SK-N-SH treated with all-trans-retinoic acid at 6 μM for 48 hours (cell line): ENCODE measurements at regions not wholly inside any gene's neighbourhood (a gene's known extent, or its start where the extent isn't known, plus 50 kb on each side); places are given as distances from the start of the nearest gene placed in this dataset.

Source experiments
- ATAC-seq: fragments of 200-7000 bp; cut with Tn5 transposase; 3 replicates; pipeline ENCODE4 v1.9.1; 2020; ENCODE audit warnings: mild to moderate bottlenecking, moderate library complexity
- CSDC2 ChIP-seq: fragments of 250-450 bp; sonication (Bioruptor Pico); IDR thresholded peaks from 2 replicates; pipeline ENCODE4 v1.5.0; 2020; ENCODE audit warnings: mild to moderate bottlenecking, moderate library complexity
- GLIS3 ChIP-seq: fragments of 250-450 bp; sonication (Bioruptor Pico); IDR thresholded peaks from 2 replicates; pipeline ENCODE4 v1.5.0; 2020; ENCODE audit warnings: mild to moderate bottlenecking, moderate library complexity
- ISL1 ChIP-seq: fragments of 250-450 bp; sonication (Bioruptor Pico); IDR thresholded peaks from 2 replicates; pipeline ENCODE4 v2.1.2; 2022; ENCODE audit warnings: mild to moderate bottlenecking, moderate library complexity
- POU6F1 ChIP-seq: fragments of 250-450 bp; sonication (Bioruptor Pico); IDR thresholded peaks from 2 replicates; pipeline ENCODE4 v1.8.0; 2021; ENCODE audit warnings: low read depth, mild to moderate bottlenecking, moderate library complexity, borderline replicate concordance
- RARB ChIP-seq: fragments of 250-450 bp; sonication (Bioruptor Pico); IDR thresholded peaks from 2 replicates; pipeline ENCODE4 v1.8.0; 2021; ENCODE audit warnings: mild to moderate bottlenecking, moderate library complexity
- SNAI2 ChIP-seq: fragments of 250-450 bp; sonication (Bioruptor Pico); IDR thresholded peaks from 2 replicates; pipeline ENCODE4 v1.5.0; 2020; ENCODE audit warnings: mild to moderate bottlenecking, moderate library complexity
- TCF4 ChIP-seq: fragments of 250-450 bp; sonication (Bioruptor Pico); IDR thresholded peaks from 2 replicates; pipeline ENCODE4 v1.8.0; 2021; ENCODE audit warnings: mild to moderate bottlenecking, moderate library complexity, borderline replicate concordance
- TOX ChIP-seq: fragments of 250-450 bp; sonication (Bioruptor Pico); IDR thresholded peaks from 2 replicates; pipeline ENCODE4 v1.8.0; 2021; ENCODE audit warnings: mild to moderate bottlenecking, moderate library complexity, borderline replicate concordance
- TSHZ2 ChIP-seq: fragments of 250-450 bp; sonication (Bioruptor Pico); IDR thresholded peaks from 2 replicates; pipeline ENCODE4 v1.5.0; 2020; ENCODE audit warnings: mild to moderate bottlenecking, moderate library complexity
- ZFP3 ChIP-seq: fragments of 250-450 bp; sonication (Bioruptor Pico); IDR thresholded peaks from 2 replicates; pipeline ENCODE4 v1.5.0; 2020; ENCODE audit warnings: mild to moderate bottlenecking, moderate library complexity
- ZFP30 ChIP-seq: fragments of 450-650 bp; formaldehyde crosslinking; IDR thresholded peaks from 2 replicates; pipeline ENCODE4 v1.5.0; 2022; ENCODE audit warnings: mild to moderate bottlenecking, moderate library complexity
- ZNF70 ChIP-seq: fragments of 450-650 bp; formaldehyde crosslinking; IDR thresholded peaks from 2 replicates; pipeline ENCODE4 v1.5.0; 2020; ENCODE audit warnings: mild to moderate bottlenecking, moderate library complexity
- ZNF8 ChIP-seq: fragments of 450-650 bp; formaldehyde crosslinking; IDR thresholded peaks from 2 replicates; pipeline ENCODE4 v1.5.0; 2020; ENCODE audit warnings: mild to moderate bottlenecking, moderate library complexity
- TF ChIP-seq, protein P1 (sequence below): fragments of 250-450 bp; sonication (Bioruptor Pico); IDR thresholded peaks from 2 replicates; pipeline ENCODE4 v1.8.0; 2020; ENCODE audit warnings: mild to moderate bottlenecking, moderate library complexity, borderline replicate concordance

GRCh38 chr2:212592695-212593094 is 54.1 kb upstream of the ERBB4 start:
- no peak for TF ChIP-seq POU6F1
- no peak for TF ChIP-seq ZNF8
- TF ChIP-seq, protein P1, sequence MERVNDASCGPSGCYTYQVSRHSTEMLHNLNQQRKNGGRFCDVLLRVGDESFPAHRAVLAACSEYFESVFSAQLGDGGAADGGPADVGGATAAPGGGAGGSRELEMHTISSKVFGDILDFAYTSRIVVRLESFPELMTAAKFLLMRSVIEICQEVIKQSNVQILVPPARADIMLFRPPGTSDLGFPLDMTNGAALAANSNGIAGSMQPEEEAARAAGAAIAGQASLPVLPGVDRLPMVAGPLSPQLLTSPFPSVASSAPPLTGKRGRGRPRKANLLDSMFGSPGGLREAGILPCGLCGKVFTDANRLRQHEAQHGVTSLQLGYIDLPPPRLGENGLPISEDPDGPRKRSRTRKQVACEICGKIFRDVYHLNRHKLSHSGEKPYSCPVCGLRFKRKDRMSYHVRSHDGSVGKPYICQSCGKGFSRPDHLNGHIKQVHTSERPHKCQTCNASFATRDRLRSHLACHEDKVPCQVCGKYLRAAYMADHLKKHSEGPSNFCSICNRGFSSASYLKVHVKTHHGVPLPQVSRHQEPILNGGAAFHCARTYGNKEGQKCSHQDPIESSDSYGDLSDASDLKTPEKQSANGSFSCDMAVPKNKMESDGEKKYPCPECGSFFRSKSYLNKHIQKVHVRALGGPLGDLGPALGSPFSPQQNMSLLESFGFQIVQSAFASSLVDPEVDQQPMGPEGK (CRISPR knock-in tag), result no peak
- no peak for TF ChIP-seq TOX (CRISPR knock-in tag)
- TF ChIP-seq TCF4 (CRISPR knock-in tag), result no peak
- TF ChIP-seq TSHZ2 (CRISPR knock-in tag), result no peak
- no peak for TF ChIP-seq RARB (CRISPR knock-in tag)
- no peak for TF ChIP-seq ZNF70 (CRISPR knock-in tag)
- no peak for TF ChIP-seq CSDC2 (CRISPR knock-in tag)
- TF ChIP-seq ZFP30 (CRISPR knock-in tag), result no peak
- no peak for TF ChIP-seq SNAI2 (CRISPR knock-in tag)
- TF ChIP-seq ZFP3 (CRISPR knock-in tag), result no peak
- TF ChIP-seq GLIS3 (CRISPR knock-in tag), result no peak
- no peak for TF ChIP-seq ISL1 (CRISPR knock-in tag)
- TF ChIP-seq, all 23 proteins: peak for 0
- ATAC-seq, result no peak
